IMR-90 (cell line): ENCODE measurements at regions not wholly inside any gene's neighbourhood (a gene's known extent, or its start where the extent isn't known, plus 50 kb on each side); places are given as distances from the start of the nearest gene placed in this dataset.
A peak's percentile ranks its signal among the peaks of the same experiment; 100 is the strongest.

Source experiments
- ATAC-seq: fragments of 200-7000 bp; cut with Tn5 transposase; 2 replicates; pipeline ENCODE4 v1.9.1; 2020; ENCODE audit warnings: low read depth, mild to moderate bottlenecking, moderate library complexity
- BruUV-seq: library from RNA; stranded (reverse); fragments of 400-500 nt; replicated peaks from 2 replicates; lab custom pipeline; 2021; lab: Mats Ljungman, UMichigan
- CTCF ChIA-PET: fragments of 300-600 bp; formaldehyde crosslinking; extraction: SDS; loops from one replicate; lab custom pipeline; 2021; ENCODE audit warnings: antibody characterized with exemption; lab: Yijun Ruan, JAX
- POLR2A ChIA-PET: fragments of 300-600 bp; sonication (Branson Sonifier 250); formaldehyde crosslinking; loops from one replicate; lab custom pipeline; 2022; ENCODE audit warnings: antibody characterized with exemption; ENCODE audit not compliant: unreplicated experiment; lab: Charles Lee
- DNase-seq: peaks from one replicate; pipeline ENCODE4 v3.0.0; 2013
- H2AFZ ChIP-seq: replicated peaks from 2 replicates; pipeline ENCODE3; 2013; ENCODE audit warnings: low read length, mild to moderate bottlenecking; ENCODE audit not compliant: poor library complexity
- H2AK5ac ChIP-seq: 2 replicates; pipeline ENCODE4 v1.6.1; 2013; ENCODE audit warnings: low read depth, low read length, inconsistent platforms
- H2AK9ac ChIP-seq: replicated peaks from 2 replicates; pipeline ENCODE3; 2013; ENCODE audit warnings: mild to moderate bottlenecking, low read depth, low read length, moderate library complexity; ENCODE audit not compliant: poor library complexity
- H2BK120ac ChIP-seq: 2 replicates; pipeline ENCODE4 v1.6.1; 2013; ENCODE audit warnings: low read depth, low read length, inconsistent platforms
- H2BK15ac ChIP-seq: 3 replicates; pipeline ENCODE4 v1.6.1; 2013; ENCODE audit warnings: low read depth, low read length, inconsistent platforms
- H2BK20ac ChIP-seq: 2 replicates; pipeline ENCODE4 v1.6.1; 2013; ENCODE audit warnings: low read depth, mild to moderate bottlenecking, inconsistent platforms, low read length, moderate library complexity
- H2BK5ac ChIP-seq: 2 replicates; pipeline ENCODE4 v1.6.1; 2013; ENCODE audit warnings: mild to moderate bottlenecking, low read depth, low read length, inconsistent platforms; ENCODE audit not compliant: poor library complexity, severe bottlenecking
- H3K14ac ChIP-seq: replicated peaks from 2 replicates; pipeline ENCODE4 v1.6.1; 2013; ENCODE audit warnings: low read depth, low read length, inconsistent platforms
- H3K18ac ChIP-seq: 2 replicates; pipeline ENCODE4 v1.6.1; 2013; ENCODE audit warnings: low read depth, low read length, control low read depth
- H3K23ac ChIP-seq: 2 replicates; pipeline ENCODE4 v1.6.1; 2013; ENCODE audit warnings: low read depth, low read length, inconsistent platforms
- H3K27ac ChIP-seq: 2 replicates; pipeline ENCODE4 v1.5.1; 2013; ENCODE audit warnings: mild to moderate bottlenecking, control low read depth, low read length; ENCODE audit not compliant: insufficient read depth
- H3K27me3 ChIP-seq: 2 replicates; pipeline ENCODE4 v1.6.1; 2013; ENCODE audit warnings: low read length; ENCODE audit not compliant: control insufficient read depth, insufficient read depth
- H3K36me3 ChIP-seq: 2 replicates; pipeline ENCODE4 v1.6.1; 2013; ENCODE audit warnings: low read length, mixed read lengths; ENCODE audit not compliant: control insufficient read depth, insufficient read depth
- H3K4ac ChIP-seq: 2 replicates; pipeline ENCODE4 v1.6.1; 2013; ENCODE audit warnings: low read depth, low read length, inconsistent platforms
- H3K4me1 ChIP-seq: 2 replicates; pipeline ENCODE4 v1.6.1; 2013; ENCODE audit warnings: low read length, mixed read lengths; ENCODE audit not compliant: control insufficient read depth, insufficient read depth
- H3K4me2 ChIP-seq: 2 replicates; pipeline ENCODE4 v1.6.1; 2013; ENCODE audit warnings: low read depth, mild to moderate bottlenecking, control low read depth, low read length, moderate library complexity
- H3K4me3 ChIP-seq: 2 replicates; pipeline ENCODE4 v1.5.1; 2013; ENCODE audit warnings: low read depth, mild to moderate bottlenecking, control low read depth, low read length, moderate library complexity; ENCODE audit not compliant: insufficient read depth
- H3K56ac ChIP-seq: 2 replicates; pipeline ENCODE4 v1.6.1; 2013; ENCODE audit warnings: low read length, inconsistent platforms; ENCODE audit not compliant: insufficient read depth; ENCODE audit errors: extremely low read depth
- H3K79me1 ChIP-seq, 2 experiments: 2 replicates each; pipeline ENCODE4 v1.6.1; 2013; ENCODE audit warnings: low read length in 2 of 2, inconsistent platforms in 1 of 2, low read depth in 1 of 2
- H3K9ac ChIP-seq: 2 replicates; pipeline ENCODE4 v1.6.1; 2013; ENCODE audit warnings: low read depth, low read length, control low read depth
- H3K9me1 ChIP-seq: 2 replicates; pipeline ENCODE4 v1.6.1; 2013; ENCODE audit warnings: low read length, inconsistent platforms; ENCODE audit not compliant: insufficient read depth
- H3K9me3 ChIP-seq: 2 replicates; pipeline ENCODE4 v1.6.1; 2013; ENCODE audit warnings: low read length; ENCODE audit not compliant: control insufficient read depth, insufficient read depth
- H4K20me1 ChIP-seq: 2 replicates; pipeline ENCODE4 v1.6.1; 2013; ENCODE audit warnings: low read length, inconsistent platforms; ENCODE audit not compliant: insufficient read depth
- H4K5ac ChIP-seq: 2 replicates; pipeline ENCODE4 v1.6.1; 2013; ENCODE audit warnings: mild to moderate bottlenecking, low read depth, low read length, control low read depth
- H4K8ac ChIP-seq, 2 experiments: 2 replicates each; pipeline ENCODE4 v1.6.1; 2013; ENCODE audit warnings: low read depth in 2 of 2, low read length in 2 of 2, control low read depth in 1 of 2, inconsistent platforms in 1 of 2
- H4K91ac ChIP-seq: 2 replicates; pipeline ENCODE4 v1.6.1; 2013; ENCODE audit warnings: low read depth, low read length, inconsistent platforms; ENCODE audit not compliant: insufficient read depth
- CEBPB ChIP-seq: IDR thresholded peaks from 2 replicates; pipeline ENCODE4 v1.6.1; 2012; ENCODE audit warnings: low read depth, low read length, improper control_type of control experiment
- FOS ChIP-seq: fragments of 150-350 bp; IDR thresholded peaks from 2 replicates; pipeline ENCODE4 v1.6.1; 2016; ENCODE audit warnings: low read depth, low read length
- MAFK ChIP-seq: IDR thresholded peaks from 2 replicates; pipeline ENCODE4 v1.6.1; 2012; ENCODE audit warnings: low read depth, low read length, improper control_type of control experiment
- MXI1 ChIP-seq: IDR thresholded peaks from 2 replicates; pipeline ENCODE4 v1.6.1; 2012; ENCODE audit warnings: low read depth, mild to moderate bottlenecking, low read length, moderate library complexity, borderline replicate concordance
- POLR2A ChIP-seq: IDR thresholded peaks from 2 replicates; pipeline ENCODE4 v1.6.1; 2012; ENCODE audit warnings: mild to moderate bottlenecking, low read depth, low read length
- RAD21 ChIP-seq: IDR thresholded peaks from 2 replicates; pipeline ENCODE4 v1.6.1; 2012; ENCODE audit warnings: low read length, improper control_type of control experiment
- RCOR1 ChIP-seq: IDR thresholded peaks from 2 replicates; pipeline ENCODE4 v1.6.1; 2012; ENCODE audit warnings: mild to moderate bottlenecking, low read length, improper control_type of control experiment; ENCODE audit not compliant: insufficient replicate concordance
- RFX5 ChIP-seq: IDR thresholded peaks from 2 replicates; pipeline ENCODE4 v1.8.0; 2012; ENCODE audit warnings: low read depth, mild to moderate bottlenecking, low read length, moderate library complexity
- WGBS, 2 experiments: methylation state at CpG; one replicate each; pipeline versions ENCODE4 v1.1.5 to v1.1.7; 2013; ENCODE audit warnings: missing lambda C conversion rate in 2 of 2; ENCODE audit not compliant: insufficient read length in 1 of 2; ENCODE audit errors: extremely low coverage in 2 of 2; 5-methylcytosine and 5-hydroxymethylcytosine counted together
- dilution Hi-C: fragments of 300-500 bp; cut with HindIII; formaldehyde crosslinking; loops from one replicate; pipeline ENCODE4 v1.14.3; 2018; ENCODE audit warnings: low sequenced_read_pairs; ENCODE audit not compliant: unreplicated experiment
- in situ Hi-C: fragments of 300-500 bp; cut with MboI; formaldehyde crosslinking; loops from 3 replicates; pipeline ENCODE4 v1.14.3; 2019; ENCODE audit warnings: low sequenced_read_pairs, inconsistent platforms, mixed read lengths
- intact Hi-C: fragments of 100-400 bp; cut with micrococcal nuclease; formaldehyde crosslinking; loops from 2 replicates; pipeline ENCODE4 v1.10.0; 2022

DNA sequence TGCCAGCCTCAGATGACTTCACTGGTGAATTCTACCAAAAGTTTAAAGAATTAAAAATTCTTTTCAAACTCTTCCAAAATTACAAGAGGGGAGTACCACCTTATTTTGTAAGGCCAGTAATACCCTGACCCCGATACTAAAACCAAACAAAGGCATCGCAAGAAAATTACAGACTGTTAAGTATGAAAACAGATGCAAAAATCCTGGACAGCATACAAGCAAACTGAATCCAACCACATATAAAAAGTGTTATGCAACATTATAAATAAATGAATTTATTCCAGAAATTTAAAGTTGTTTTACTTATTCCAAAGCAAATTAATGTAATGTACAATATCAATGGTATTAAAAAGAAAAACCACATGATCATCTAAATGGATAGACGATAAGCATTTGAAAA lies 873.6 kb upstream of the GJE1 start:
- Histone ChIP-seq H4K20me1 (no peaks in the 10 kb centered on the region), H2AFZ (no peak overlapping the region), H3K4me3 (no peak overlapping the region), H3K4me1 (no peaks in the 10 kb centered on the region), H2BK5ac (no peak overlapping the region), H3K9me3 (no peaks in the 10 kb centered on the region), H4K5ac (no peak overlapping the region), H3K23ac (no peak overlapping the region), H3K9ac (no peak overlapping the region), H3K79me1 (no peaks in the 10 kb centered on the region), H2AK9ac (no peak overlapping the region), H3K56ac (no peak overlapping the region), H3K4ac (no peak overlapping the region), H3K27me3 (no peaks in the 10 kb centered on the region), H2BK15ac (no peak overlapping the region), H3K36me3 (no peaks in the 10 kb centered on the region), H3K14ac (no peak overlapping the region), H2AK5ac (no peak overlapping the region), H2BK20ac (no peak overlapping the region), H3K27ac (no peak overlapping the region), H3K4me2 (no peak overlapping the region), H3K9me1 (no peaks in the 10 kb centered on the region), H3K18ac (no peak overlapping the region), H4K91ac (no peak overlapping the region), H2BK120ac (no peak overlapping the region), H4K8ac (no peak overlapping the region)
- no CpG with 5 or more reads among the region's 3 CpGs for WGBS, 2 experiments
- in situ Hi-C loops (no loop called here), dilution Hi-C loops (no loop called here), intact Hi-C loops (loop anchor here (10.0 kb wide), 1 partner anchor 584 kb away; no protein-coding TSS in a partner anchor)
- ATAC-seq (no peak), DNase-seq (no peak)
- no TSS peak for BruUV-seq
- ChIA-PET POLR2A (no interaction called here), CTCF (no interaction called here)
- TF ChIP-seq MXI1 (no peak), CEBPB (0 out of 2 replicates have a peak, but pooled peaks have one; percentile 3), RFX5 (no peak), RAD21 (no peak), FOS (no peak), RCOR1 (no peak), MAFK (no peak), POLR2A (no peak)
